Liver (tissue), 2 donors: ENCODE measurements at regions not wholly inside any gene's neighbourhood (a gene's known extent, or its start where the extent isn't known, plus 50 kb on each side); places are given as distances from the start of the nearest gene placed in this dataset.

Source experiments
- CTCF ChIP-seq: fragments of 150-350 bp; IDR thresholded peaks from 2 replicates; pipeline ENCODE4 v1.5.1; 2017; ENCODE audit warnings: improper control_type of control experiment, low read depth, low read length; ENCODE audit not compliant: missing input control
- YY1 ChIP-seq: IDR thresholded peaks from 2 replicates; pipeline ENCODE4 v1.6.1; 2016; ENCODE audit warnings: antibody characterized with exemption, mild to moderate bottlenecking
- donor health status: healthy.

GRCh38 chr12:107447336-107447735 is 238.3 kb upstream of the PWP1 start:
- TF ChIP-seq CTCF, result no peak
- TF ChIP-seq YY1, result no peak
